ENCODE measurements at regions not wholly inside any gene's neighbourhood (a gene's known extent, or its start where the extent isn't known, plus 50 kb on each side); places are given as distances from the start of the nearest gene placed in this dataset.

GRCh38 chr2:41199334-41199733 lies 747.4 kb upstream of the SLC8A1 start:
- TF ChIP-seq, protein P1, sequence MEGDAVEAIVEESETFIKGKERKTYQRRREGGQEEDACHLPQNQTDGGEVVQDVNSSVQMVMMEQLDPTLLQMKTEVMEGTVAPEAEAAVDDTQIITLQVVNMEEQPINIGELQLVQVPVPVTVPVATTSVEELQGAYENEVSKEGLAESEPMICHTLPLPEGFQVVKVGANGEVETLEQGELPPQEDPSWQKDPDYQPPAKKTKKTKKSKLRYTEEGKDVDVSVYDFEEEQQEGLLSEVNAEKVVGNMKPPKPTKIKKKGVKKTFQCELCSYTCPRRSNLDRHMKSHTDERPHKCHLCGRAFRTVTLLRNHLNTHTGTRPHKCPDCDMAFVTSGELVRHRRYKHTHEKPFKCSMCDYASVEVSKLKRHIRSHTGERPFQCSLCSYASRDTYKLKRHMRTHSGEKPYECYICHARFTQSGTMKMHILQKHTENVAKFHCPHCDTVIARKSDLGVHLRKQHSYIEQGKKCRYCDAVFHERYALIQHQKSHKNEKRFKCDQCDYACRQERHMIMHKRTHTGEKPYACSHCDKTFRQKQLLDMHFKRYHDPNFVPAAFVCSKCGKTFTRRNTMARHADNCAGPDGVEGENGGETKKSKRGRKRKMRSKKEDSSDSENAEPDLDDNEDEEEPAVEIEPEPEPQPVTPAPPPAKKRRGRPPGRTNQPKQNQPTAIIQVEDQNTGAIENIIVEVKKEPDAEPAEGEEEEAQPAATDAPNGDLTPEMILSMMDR (conservative IDR thresholded peaks at IDR 0.05; ENCODE audit: low read length), result no peak
- TF ChIP-seq EZH2phosphoT487 (IDR thresholded peaks at IDR 0.05; ENCODE audit: borderline replicate concordance, low read depth, low read length), result no peak
